ENCODE measurements at regions not wholly inside any gene's neighbourhood (a gene's known extent, or its start where the extent isn't known, plus 50 kb on each side); places are given as distances from the start of the nearest gene placed in this dataset.

GRCh38 chr3:128563439-128563838 is 70.4 kb upstream of the GATA2 start (continued):
- TF ChIP-seq, protein P1, sequence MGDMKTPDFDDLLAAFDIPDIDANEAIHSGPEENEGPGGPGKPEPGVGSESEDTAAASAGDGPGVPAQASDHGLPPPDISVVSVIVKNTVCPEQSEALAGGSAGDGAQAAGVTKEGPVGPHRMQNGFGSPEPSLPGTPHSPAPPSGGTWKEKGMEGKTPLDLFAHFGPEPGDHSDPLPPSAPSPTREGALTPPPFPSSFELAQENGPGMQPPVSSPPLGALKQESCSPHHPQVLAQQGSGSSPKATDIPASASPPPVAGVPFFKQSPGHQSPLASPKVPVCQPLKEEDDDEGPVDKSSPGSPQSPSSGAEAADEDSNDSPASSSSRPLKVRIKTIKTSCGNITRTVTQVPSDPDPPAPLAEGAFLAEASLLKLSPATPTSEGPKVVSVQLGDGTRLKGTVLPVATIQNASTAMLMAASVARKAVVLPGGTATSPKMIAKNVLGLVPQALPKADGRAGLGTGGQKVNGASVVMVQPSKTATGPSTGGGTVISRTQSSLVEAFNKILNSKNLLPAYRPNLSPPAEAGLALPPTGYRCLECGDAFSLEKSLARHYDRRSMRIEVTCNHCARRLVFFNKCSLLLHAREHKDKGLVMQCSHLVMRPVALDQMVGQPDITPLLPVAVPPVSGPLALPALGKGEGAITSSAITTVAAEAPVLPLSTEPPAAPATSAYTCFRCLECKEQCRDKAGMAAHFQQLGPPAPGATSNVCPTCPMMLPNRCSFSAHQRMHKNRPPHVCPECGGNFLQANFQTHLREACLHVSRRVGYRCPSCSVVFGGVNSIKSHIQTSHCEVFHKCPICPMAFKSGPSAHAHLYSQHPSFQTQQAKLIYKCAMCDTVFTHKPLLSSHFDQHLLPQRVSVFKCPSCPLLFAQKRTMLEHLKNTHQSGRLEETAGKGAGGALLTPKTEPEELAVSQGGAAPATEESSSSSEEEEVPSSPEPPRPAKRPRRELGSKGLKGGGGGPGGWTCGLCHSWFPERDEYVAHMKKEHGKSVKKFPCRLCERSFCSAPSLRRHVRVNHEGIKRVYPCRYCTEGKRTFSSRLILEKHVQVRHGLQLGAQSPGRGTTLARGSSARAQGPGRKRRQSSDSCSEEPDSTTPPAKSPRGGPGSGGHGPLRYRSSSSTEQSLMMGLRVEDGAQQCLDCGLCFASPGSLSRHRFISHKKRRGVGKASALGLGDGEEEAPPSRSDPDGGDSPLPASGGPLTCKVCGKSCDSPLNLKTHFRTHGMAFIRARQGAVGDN (IDR thresholded peaks at IDR 0.05), result no peak
- TF ChIP-seq SMC3 (IDR thresholded peaks at IDR 0.05; ENCODE audit: borderline replicate concordance, low read length), result no peak

- intact Hi-C loops (cut with micrococcal nuclease; ENCODE audit: unreplicated experiment) (no loop called here), in situ Hi-C loops (cut with MboI) (no loop called here)
- Histone ChIP-seq H3K79me2 (ENCODE audit: control insufficient read depth, insufficient read depth, low read length) (no peaks in the 10 kb centered on the region), H3K4me2 (ENCODE audit: control insufficient read depth, insufficient read depth) (no peak overlapping the region), H3K4me1 (ENCODE audit: control insufficient read depth, insufficient read depth, low read length) (no peaks in the 10 kb centered on the region), H3K9me3 (replicated peaks; ENCODE audit: control insufficient read depth, insufficient read depth, low read length) (peaks cover 2% of the 10 kb centered on the region; the same call in 2 of the 3 replicates), H3K36me3 (ENCODE audit: control insufficient read depth in 2 of 2, insufficient read depth in 2 of 2, low read length in 1 of 2) (no peaks in the 10 kb centered on the region), H3K4me3 (no peak overlapping the region), H3K9ac (ENCODE audit: control insufficient read depth, insufficient read depth, low read length) (no peak overlapping the region), H3K27ac (ENCODE audit: control insufficient read depth, insufficient read depth) (no peak overlapping the region), H2AFZ (ENCODE audit: control insufficient read depth, low read depth, low read length) (no peak overlapping the region), H3K27me3 (replicated peaks in 1 of 2; ENCODE audit: control insufficient read depth in 2 of 2, insufficient read depth in 2 of 2, low read length in 1 of 2) (peaks cover 0 to 5% of the 10 kb centered on the region in 2 experiments; a peak in 2 of 4 replicates), H4K20me1 (ENCODE audit: control insufficient read depth, insufficient read depth) (no peaks in the 10 kb centered on the region)
- TF ChIP-seq SMC3 (IDR thresholded peaks at IDR 0.05; ENCODE audit: borderline replicate concordance, low read length) (no peak), NRF1 (conservative IDR thresholded peaks at IDR 0.05; ENCODE audit: low read depth, low read length) (no peak)
- FAIRE-seq, result no peak
- ATAC-seq, result no peak
- ChIA-PET SMC1A (ENCODE audit: uncharacterized antibody, unreplicated experiment) (no interaction called here), RAD21 (ENCODE audit: unreplicated experiment) (no interaction called here), CTCF (no interaction called here), POLR2A (no interaction called here)
- no peak for DNase-seq (ENCODE audit: low read depth, low spot score)
- WGBS (ENCODE audit: insufficient coverage, insufficient replicate concordance, low lambda C conversion rate, missing lambda C conversion rate), result 19% methylated on average over 2 of the region's 2 CpGs
- BruUV-seq (replicated peaks), result no TSS peak
Observed at GRCh38 chr3:128561504-128561903, 68.5 kb upstream of the GATA2 start.
